SK-N-SH treated with all-trans-retinoic acid at 6 μM for 48 hours (cell line): ENCODE measurements at regions not wholly inside any gene's neighbourhood (a gene's known extent, or its start where the extent isn't known, plus 50 kb on each side); places are given as distances from the start of the nearest gene placed in this dataset.

Experiments used
- ATAC-seq: fragments of 200-7000 bp; cut with Tn5 transposase; 3 replicates; pipeline ENCODE4 v1.9.1; 2020; ENCODE audit warnings: mild to moderate bottlenecking, moderate library complexity
- ARNTL ChIP-seq: fragments of 450-650 bp; formaldehyde crosslinking; IDR thresholded peaks from 2 replicates; pipeline ENCODE4 v1.5.0; 2020; ENCODE audit warnings: low read depth, mild to moderate bottlenecking, moderate library complexity, borderline replicate concordance
- BACH2 ChIP-seq: fragments of 250-450 bp; sonication (Bioruptor Pico); IDR thresholded peaks from 2 replicates; pipeline ENCODE4 v1.9.0; 2021; ENCODE audit warnings: mild to moderate bottlenecking, borderline replicate concordance
- CSDC2 ChIP-seq: fragments of 250-450 bp; sonication (Bioruptor Pico); IDR thresholded peaks from 2 replicates; pipeline ENCODE4 v1.5.0; 2020; ENCODE audit warnings: mild to moderate bottlenecking, moderate library complexity
- ESRRG ChIP-seq: fragments of 250-450 bp; sonication (Bioruptor Pico); IDR thresholded peaks from 2 replicates; pipeline ENCODE4 v1.6.1; 2021; ENCODE audit warnings: mild to moderate bottlenecking
- GLIS3 ChIP-seq: fragments of 250-450 bp; sonication (Bioruptor Pico); IDR thresholded peaks from 2 replicates; pipeline ENCODE4 v1.5.0; 2020; ENCODE audit warnings: mild to moderate bottlenecking, moderate library complexity
- OSR1 ChIP-seq: fragments of 250-450 bp; sonication (Bioruptor Pico); IDR thresholded peaks from 2 replicates; pipeline ENCODE4 v1.8.0; 2022; ENCODE audit warnings: moderate library complexity, mild to moderate bottlenecking, inconsistent platforms
- TOX ChIP-seq: fragments of 250-450 bp; sonication (Bioruptor Pico); IDR thresholded peaks from 2 replicates; pipeline ENCODE4 v1.8.0; 2021; ENCODE audit warnings: mild to moderate bottlenecking, moderate library complexity, borderline replicate concordance
- ZC3H10 ChIP-seq: fragments of 250-450 bp; sonication (Bioruptor Pico); IDR thresholded peaks from 2 replicates; pipeline ENCODE4 v1.5.1; 2021; ENCODE audit warnings: mild to moderate bottlenecking, moderate library complexity
- ZNF565 ChIP-seq: fragments of 450-650 bp; formaldehyde crosslinking; conservative IDR thresholded peaks from 2 replicates; pipeline ENCODE4 v1.5.0; 2020; ENCODE audit warnings: low read depth, mild to moderate bottlenecking, moderate library complexity
- ZNF70 ChIP-seq: fragments of 450-650 bp; formaldehyde crosslinking; IDR thresholded peaks from 2 replicates; pipeline ENCODE4 v1.5.0; 2020; ENCODE audit warnings: mild to moderate bottlenecking, moderate library complexity
- ZNF8 ChIP-seq: fragments of 450-650 bp; formaldehyde crosslinking; IDR thresholded peaks from 2 replicates; pipeline ENCODE4 v1.5.0; 2020; ENCODE audit warnings: mild to moderate bottlenecking, moderate library complexity
- TF ChIP-seq, protein P1 (sequence below): fragments of 250-450 bp; sonication (Bioruptor Pico); IDR thresholded peaks from 2 replicates; pipeline ENCODE4 v1.5.0; 2020; ENCODE audit warnings: mild to moderate bottlenecking, moderate library complexity
- TF ChIP-seq, protein P2 (sequence below): fragments of 250-450 bp; sonication (Bioruptor Pico); IDR thresholded peaks from 2 replicates; pipeline ENCODE4 v1.5.1; 2020; ENCODE audit warnings: low read depth, mild to moderate bottlenecking, moderate library complexity
- TF ChIP-seq, protein P3 (sequence below): fragments of 250-450 bp; sonication (Bioruptor Pico); IDR thresholded peaks from 2 replicates; pipeline ENCODE4 v1.8.0; 2020; ENCODE audit warnings: mild to moderate bottlenecking, moderate library complexity, borderline replicate concordance
- TF ChIP-seq, protein P4 (sequence below): fragments of 250-450 bp; sonication (Bioruptor Pico); IDR thresholded peaks from 2 replicates; pipeline ENCODE4 v1.8.0; 2021; ENCODE audit warnings: low read depth, mild to moderate bottlenecking, moderate library complexity, borderline replicate concordance

DNA sequence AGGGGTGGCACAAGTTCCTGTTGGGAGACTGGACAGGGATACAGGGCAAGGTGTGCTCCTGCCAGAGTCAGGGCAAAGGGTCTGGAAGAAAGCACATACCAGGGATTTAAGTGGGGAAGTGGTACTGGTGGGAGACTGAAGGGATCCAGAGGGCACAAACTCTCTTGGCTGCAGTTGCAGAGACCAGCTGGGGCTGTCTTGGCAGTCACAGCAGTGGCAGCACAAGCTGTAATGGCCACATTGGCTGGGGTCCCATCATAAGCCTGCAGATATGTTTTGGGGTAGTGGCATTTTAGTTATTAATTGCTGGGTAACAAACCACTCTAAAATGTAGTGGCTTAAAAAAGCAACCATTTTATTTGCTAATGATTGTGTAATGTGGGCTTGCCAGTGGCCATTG is 492.2 kb downstream of the ENC1 start:
- TF ChIP-seq ESRRG (CRISPR knock-in tag) (no peak), GLIS3 (CRISPR knock-in tag) (no peak), ZNF70 (CRISPR knock-in tag) (no peak), TOX (CRISPR knock-in tag) (no peak), ARNTL (CRISPR knock-in tag) (no peak), BACH2 (CRISPR knock-in tag) (no peak), OSR1 (no peak), ZNF8 (no peak), ZC3H10 (CRISPR knock-in tag) (no peak)
- TF ChIP-seq, protein P1, sequence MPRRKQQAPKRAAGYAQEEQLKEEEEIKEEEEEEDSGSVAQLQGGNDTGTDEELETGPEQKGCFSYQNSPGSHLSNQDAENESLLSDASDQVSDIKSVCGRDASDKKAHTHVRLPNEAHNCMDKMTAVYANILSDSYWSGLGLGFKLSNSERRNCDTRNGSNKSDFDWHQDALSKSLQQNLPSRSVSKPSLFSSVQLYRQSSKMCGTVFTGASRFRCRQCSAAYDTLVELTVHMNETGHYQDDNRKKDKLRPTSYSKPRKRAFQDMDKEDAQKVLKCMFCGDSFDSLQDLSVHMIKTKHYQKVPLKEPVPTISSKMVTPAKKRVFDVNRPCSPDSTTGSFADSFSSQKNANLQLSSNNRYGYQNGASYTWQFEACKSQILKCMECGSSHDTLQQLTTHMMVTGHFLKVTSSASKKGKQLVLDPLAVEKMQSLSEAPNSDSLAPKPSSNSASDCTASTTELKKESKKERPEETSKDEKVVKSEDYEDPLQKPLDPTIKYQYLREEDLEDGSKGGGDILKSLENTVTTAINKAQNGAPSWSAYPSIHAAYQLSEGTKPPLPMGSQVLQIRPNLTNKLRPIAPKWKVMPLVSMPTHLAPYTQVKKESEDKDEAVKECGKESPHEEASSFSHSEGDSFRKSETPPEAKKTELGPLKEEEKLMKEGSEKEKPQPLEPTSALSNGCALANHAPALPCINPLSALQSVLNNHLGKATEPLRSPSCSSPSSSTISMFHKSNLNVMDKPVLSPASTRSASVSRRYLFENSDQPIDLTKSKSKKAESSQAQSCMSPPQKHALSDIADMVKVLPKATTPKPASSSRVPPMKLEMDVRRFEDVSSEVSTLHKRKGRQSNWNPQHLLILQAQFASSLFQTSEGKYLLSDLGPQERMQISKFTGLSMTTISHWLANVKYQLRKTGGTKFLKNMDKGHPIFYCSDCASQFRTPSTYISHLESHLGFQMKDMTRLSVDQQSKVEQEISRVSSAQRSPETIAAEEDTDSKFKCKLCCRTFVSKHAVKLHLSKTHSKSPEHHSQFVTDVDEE (CRISPR knock-in tag): no peak
- TF ChIP-seq, protein P2, sequence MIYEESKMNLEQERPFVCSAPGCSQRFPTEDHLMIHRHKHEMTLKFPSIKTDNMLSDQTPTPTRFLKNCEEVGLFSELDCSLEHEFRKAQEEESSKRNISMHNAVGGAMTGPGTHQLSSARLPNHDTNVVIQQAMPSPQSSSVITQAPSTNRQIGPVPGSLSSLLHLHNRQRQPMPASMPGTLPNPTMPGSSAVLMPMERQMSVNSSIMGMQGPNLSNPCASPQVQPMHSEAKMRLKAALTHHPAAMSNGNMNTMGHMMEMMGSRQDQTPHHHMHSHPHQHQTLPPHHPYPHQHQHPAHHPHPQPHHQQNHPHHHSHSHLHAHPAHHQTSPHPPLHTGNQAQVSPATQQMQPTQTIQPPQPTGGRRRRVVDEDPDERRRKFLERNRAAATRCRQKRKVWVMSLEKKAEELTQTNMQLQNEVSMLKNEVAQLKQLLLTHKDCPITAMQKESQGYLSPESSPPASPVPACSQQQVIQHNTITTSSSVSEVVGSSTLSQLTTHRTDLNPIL (CRISPR knock-in tag): no peak
- TF ChIP-seq, protein P3, sequence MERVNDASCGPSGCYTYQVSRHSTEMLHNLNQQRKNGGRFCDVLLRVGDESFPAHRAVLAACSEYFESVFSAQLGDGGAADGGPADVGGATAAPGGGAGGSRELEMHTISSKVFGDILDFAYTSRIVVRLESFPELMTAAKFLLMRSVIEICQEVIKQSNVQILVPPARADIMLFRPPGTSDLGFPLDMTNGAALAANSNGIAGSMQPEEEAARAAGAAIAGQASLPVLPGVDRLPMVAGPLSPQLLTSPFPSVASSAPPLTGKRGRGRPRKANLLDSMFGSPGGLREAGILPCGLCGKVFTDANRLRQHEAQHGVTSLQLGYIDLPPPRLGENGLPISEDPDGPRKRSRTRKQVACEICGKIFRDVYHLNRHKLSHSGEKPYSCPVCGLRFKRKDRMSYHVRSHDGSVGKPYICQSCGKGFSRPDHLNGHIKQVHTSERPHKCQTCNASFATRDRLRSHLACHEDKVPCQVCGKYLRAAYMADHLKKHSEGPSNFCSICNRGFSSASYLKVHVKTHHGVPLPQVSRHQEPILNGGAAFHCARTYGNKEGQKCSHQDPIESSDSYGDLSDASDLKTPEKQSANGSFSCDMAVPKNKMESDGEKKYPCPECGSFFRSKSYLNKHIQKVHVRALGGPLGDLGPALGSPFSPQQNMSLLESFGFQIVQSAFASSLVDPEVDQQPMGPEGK (CRISPR knock-in tag): no peak
- TF ChIP-seq, protein P4, sequence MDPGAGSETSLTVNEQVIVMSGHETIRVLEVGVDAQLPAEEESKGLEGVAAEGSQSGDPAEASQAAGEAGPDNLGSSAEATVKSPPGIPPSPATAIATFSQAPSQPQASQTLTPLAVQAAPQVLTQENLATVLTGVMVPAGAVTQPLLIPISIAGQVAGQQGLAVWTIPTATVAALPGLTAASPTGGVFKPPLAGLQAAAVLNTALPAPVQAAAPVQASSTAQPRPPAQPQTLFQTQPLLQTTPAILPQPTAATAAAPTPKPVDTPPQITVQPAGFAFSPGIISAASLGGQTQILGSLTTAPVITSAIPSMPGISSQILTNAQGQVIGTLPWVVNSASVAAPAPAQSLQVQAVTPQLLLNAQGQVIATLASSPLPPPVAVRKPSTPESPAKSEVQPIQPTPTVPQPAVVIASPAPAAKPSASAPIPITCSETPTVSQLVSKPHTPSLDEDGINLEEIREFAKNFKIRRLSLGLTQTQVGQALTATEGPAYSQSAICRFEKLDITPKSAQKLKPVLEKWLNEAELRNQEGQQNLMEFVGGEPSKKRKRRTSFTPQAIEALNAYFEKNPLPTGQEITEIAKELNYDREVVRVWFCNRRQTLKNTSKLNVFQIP (CRISPR knock-in tag): no peak
- ATAC-seq: no peak

DNA sequence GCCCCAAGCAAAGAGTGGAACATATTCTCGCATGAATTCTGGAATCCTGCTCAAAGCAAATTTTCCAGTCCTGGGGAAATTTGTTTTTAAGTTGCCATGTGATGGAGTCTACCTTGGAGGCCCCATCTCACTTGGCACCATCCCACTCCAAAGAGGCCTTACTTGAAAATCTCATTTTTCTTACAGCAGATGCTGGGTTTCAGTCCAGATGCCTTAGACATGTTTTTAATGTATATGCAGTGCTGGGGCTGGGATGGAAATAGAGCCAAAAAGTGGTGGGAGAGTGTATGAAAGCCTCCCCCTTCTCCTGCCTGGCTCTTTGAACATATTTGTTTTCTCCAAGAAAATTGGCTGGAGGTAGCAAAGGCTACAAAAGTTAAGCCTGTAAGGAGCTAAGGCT is 493.7 kb downstream of the ENC1 start:
- ATAC-seq: no peak
- no peak for TF ChIP-seq ZNF70 (CRISPR knock-in tag)
- TF ChIP-seq, protein P1 (CRISPR knock-in tag): no peak
- TF ChIP-seq, protein P2 (CRISPR knock-in tag): no peak
- TF ChIP-seq BACH2 (CRISPR knock-in tag): no peak
- TF ChIP-seq OSR1: no peak
- TF ChIP-seq ZC3H10 (CRISPR knock-in tag): no peak
- TF ChIP-seq, protein P3 (CRISPR knock-in tag): no peak
- no peak for TF ChIP-seq ZNF565 (CRISPR knock-in tag)
- no peak for TF ChIP-seq TOX (CRISPR knock-in tag)
- TF ChIP-seq ZNF8: no peak
- no peak for TF ChIP-seq GLIS3 (CRISPR knock-in tag)
- no peak for TF ChIP-seq CSDC2
